ENCODE measurements at regions not wholly inside any gene's neighbourhood (a gene's known extent, or its start where the extent isn't known, plus 50 kb on each side); places are given as distances from the start of the nearest gene placed in this dataset.

DNA sequence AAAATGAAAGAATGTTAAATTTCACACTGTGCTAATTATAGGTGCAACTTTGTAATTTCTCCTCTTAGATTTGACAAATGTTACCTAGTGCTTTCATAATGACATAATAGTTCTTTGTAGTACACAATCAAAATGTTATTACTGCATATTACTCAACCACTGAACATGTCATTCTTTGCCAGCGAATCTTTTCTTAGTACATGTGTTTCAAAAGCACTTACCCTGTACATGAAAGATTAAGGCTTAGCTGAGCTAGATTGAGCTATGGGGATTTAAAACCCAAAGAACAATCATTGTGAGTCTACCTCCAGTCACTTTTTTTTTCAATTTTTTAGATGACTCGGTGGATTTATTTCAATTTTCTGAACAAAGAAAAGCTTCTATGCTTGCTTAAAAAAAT lies 123.5 kb upstream of the FERD3L start:
- ATAC-seq (ENCODE audit: low read depth) (no peak), DNase-seq (ENCODE audit: low spot score in 2 of 2) (no peak)
- no peaks in the 10 kb centered on the region for H3K9me3 Mint-ChIP-seq
- no peaks in the 10 kb centered on the region for H3K27me3 Mint-ChIP-seq
- no peak overlapping the region for H3K27ac Mint-ChIP-seq
- H3K4me1 Mint-ChIP-seq = no peaks in the 10 kb centered on the region
- no peak overlapping the region for H3K4me3 Mint-ChIP-seq
- no peaks in the 10 kb centered on the region for H3K36me3 Mint-ChIP-seq

DNA sequence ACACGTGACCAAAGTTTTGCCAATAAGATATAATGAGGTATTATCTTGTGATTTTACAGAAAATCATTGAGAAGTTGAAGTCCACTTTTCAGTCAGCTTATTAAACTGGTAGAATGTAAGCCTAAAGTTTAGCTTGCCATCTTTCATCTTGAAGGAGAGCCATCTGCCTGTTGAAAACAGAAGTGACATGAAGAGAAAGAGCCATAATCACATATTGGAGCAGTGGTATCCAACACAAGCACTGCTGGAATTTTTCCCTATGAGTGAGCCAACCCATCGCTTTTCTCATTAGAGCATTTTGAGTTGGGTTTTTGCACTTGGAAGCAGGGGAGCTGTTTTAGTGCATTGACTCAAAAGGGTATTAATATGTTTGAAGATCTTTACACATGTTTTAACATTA lies 117.6 kb upstream of the FERD3L start:
- DNase-seq (ENCODE audit: low spot score in 2 of 2) (no peak), ATAC-seq (ENCODE audit: low read depth) (no peak)
- Mint-ChIP-seq H3K27me3 (no peaks in the 10 kb centered on the region), H3K9me3 (peaks cover 5% of the 10 kb centered on the region), H3K36me3 (no peaks in the 10 kb centered on the region), H3K4me3 (no peak overlapping the region), H3K4me1 (no peaks in the 10 kb centered on the region), H3K27ac (no peak overlapping the region)

DNA sequence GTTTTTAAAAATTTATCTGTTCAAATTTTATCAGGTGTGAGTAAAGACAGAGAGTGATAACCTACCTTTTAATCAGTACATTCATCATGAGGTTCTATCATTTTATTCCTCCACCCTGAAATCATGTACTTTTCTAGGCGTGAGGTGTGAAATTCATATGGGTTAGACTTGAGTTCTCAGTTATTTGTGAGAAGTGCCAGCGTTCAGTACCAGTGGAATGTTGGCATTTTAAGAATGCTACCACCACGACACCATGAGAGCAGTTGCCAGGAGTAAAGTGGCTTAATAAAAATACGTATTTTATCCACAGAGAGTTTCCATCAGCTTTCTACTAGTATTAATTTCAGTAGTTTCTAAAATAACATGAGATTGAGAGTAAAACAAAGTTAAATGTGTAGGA lies 104.1 kb upstream of the FERD3L start:
- Mint-ChIP-seq H3K36me3 (no peaks in the 10 kb centered on the region), H3K4me1 (no peaks in the 10 kb centered on the region), H3K27ac (no peak overlapping the region), H3K4me3 (no peak overlapping the region), H3K9me3 (peaks cover 2% of the 10 kb centered on the region), H3K27me3 (peaks cover 1% of the 10 kb centered on the region)
- DNase-seq (ENCODE audit: low spot score in 2 of 2) (no peak), ATAC-seq (ENCODE audit: low read depth) (no peak)

DNA sequence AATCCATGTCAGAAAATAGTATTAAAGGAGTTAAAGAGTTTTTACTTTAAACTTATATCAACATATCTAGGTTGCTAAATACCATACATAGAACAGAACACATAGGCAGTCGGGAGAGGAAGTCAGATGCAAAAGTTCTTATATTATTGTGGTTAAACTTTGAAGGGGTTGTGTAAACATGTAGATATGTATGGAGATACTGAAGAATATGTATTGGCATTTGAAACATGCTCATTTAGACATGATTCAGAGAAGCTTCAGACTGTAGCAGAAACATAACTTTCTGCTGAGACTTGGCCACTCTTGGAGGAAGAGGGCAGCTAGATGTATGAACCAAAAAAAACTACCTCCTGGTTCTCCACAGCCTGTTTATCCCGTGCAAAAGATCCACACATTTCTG lies 103.5 kb upstream of the FERD3L start:
- H3K27me3 Mint-ChIP-seq = peaks cover 1% of the 10 kb centered on the region
- H3K27ac Mint-ChIP-seq = no peak overlapping the region
- no peaks in the 10 kb centered on the region for H3K4me1 Mint-ChIP-seq
- no peak overlapping the region for H3K4me3 Mint-ChIP-seq
- no peaks in the 10 kb centered on the region for H3K9me3 Mint-ChIP-seq
- DNase-seq (ENCODE audit: low spot score in 2 of 2) (no peak), ATAC-seq (ENCODE audit: low read depth) (no peak)
- no peaks in the 10 kb centered on the region for H3K36me3 Mint-ChIP-seq

DNA sequence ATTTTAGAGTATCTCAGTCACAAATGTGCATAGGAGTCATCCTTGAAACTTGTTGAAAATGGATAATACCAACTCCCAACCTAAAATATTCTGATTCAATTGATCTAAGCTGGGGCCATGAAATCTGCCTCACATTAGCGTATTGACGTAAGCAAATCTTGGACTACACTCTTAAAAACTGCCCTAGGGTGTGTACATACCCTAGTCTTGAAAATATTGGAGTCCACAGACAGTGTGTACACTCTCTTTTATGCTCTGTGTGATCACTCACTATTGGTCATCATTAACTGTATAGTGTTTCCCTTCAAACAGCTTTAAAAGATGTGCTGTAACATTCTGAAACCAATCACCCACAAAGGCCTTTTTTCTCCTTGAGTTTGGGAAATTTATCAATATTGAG lies 102.9 kb upstream of the FERD3L start:
- no peak for DNase-seq (ENCODE audit: low spot score in 2 of 2)
- peaks cover 1% of the 10 kb centered on the region for H3K27me3 Mint-ChIP-seq
- ATAC-seq (ENCODE audit: low read depth) = no peak
- no peak overlapping the region for H3K4me3 Mint-ChIP-seq
- no peaks in the 10 kb centered on the region for H3K36me3 Mint-ChIP-seq
- no peaks in the 10 kb centered on the region for H3K4me1 Mint-ChIP-seq
- no peak overlapping the region for H3K27ac Mint-ChIP-seq
- H3K9me3 Mint-ChIP-seq = no peaks in the 10 kb centered on the region

DNA sequence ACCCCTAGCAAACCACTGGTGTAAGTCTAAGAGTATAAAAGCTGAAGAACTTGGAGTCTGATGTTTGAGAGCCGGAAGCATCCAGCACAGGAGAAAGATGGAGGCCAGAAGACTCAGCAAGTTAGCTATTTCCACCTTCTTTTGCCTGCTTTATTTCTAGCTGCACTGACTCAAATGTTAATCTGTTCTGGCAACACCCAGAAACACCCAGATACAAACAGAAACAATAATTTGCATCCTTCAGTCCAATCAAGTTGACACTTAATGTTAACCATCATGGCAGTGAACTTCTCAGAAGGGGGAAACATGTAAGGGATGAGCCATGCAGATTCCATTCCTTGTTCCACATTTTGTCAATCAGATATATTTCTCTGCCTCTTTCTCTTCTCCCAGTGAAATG lies 101.8 kb upstream of the FERD3L start:
- Mint-ChIP-seq H3K27me3 (peaks cover 5% of the 10 kb centered on the region), H3K4me1 (no peaks in the 10 kb centered on the region), H3K9me3 (peaks cover 1% of the 10 kb centered on the region), H3K27ac (no peak overlapping the region), H3K36me3 (no peaks in the 10 kb centered on the region), H3K4me3 (no peak overlapping the region)
- ATAC-seq (ENCODE audit: low read depth) (no peak), DNase-seq (ENCODE audit: low spot score in 2 of 2) (no peak)

DNA sequence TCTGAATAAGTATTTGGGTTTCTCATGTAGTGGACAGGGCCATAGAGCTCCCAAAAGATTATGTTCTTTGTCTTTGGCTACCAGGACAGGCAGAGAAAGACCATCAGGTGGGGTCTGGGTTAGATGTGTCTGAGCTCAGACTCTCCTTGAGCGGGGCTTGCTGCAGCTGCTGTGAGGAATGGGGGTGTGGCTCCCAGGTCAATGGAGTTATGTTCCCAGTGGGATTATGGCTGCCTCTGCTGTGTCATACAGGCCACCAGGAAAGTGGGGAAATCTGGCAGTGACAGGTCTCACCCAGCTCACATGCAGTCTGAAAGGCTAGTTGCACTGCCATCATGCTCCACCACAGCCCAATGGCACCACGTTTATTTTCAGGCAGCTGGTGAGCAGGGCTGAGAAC lies 97.0 kb upstream of the FERD3L start:
- peaks cover 4% of the 10 kb centered on the region for H3K9me3 Mint-ChIP-seq
- no peaks in the 10 kb centered on the region for H3K36me3 Mint-ChIP-seq
- no peak for ATAC-seq (ENCODE audit: low read depth)
- DNase-seq (ENCODE audit: low spot score in 2 of 2) = no peak
- H3K4me1 Mint-ChIP-seq = no peaks in the 10 kb centered on the region
- H3K27me3 Mint-ChIP-seq = peaks cover 5% of the 10 kb centered on the region
- H3K4me3 Mint-ChIP-seq = no peak overlapping the region
- H3K27ac Mint-ChIP-seq = no peak overlapping the region

DNA sequence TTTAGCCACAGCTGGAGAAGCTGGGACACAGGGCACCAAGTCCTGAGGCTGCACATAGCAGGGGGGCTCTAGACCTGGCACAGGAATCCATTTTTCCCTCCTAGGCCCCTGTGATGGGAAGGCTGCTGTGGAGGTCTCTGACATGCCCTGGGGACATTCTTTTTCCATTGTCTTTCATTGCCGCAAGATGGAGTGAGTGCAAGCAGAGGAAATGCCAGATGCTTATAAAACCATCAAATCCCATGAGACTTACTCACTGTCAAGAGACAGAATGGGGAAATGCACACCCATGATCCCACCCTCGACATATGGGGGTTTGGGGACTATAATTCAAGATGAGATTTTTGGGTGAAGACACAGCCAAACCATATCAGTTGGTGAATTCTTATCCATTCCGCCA lies 94.7 kb upstream of the FERD3L start:
- no peak for DNase-seq (ENCODE audit: low spot score in 2 of 2)
- Mint-ChIP-seq H3K27me3 (peaks cover 3% of the 10 kb centered on the region), H3K27ac (no peak overlapping the region), H3K36me3 (no peaks in the 10 kb centered on the region), H3K4me3 (no peak overlapping the region), H3K9me3 (peaks cover 4% of the 10 kb centered on the region), H3K4me1 (no peaks in the 10 kb centered on the region)
- no peak for ATAC-seq (ENCODE audit: low read depth)

DNA sequence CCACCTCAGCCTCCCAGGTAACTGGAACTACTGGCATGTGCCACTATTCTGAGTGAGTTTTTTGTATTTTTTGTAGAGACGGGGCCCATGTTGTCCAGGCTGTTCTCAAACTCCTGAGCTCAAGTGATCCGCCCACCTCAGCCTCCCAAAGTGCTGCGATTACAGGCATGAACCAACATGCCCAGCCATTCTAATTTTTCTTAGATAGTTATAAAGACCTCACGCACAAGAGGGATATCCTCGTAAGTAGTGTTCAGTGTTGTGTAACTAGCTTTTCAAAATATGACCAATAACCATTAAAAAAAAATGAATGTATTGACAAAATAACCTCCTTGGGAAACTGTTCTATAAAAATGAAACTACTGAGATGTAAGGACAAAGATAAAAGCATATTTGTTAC lies 90.5 kb upstream of the FERD3L start:
- no peak for DNase-seq (ENCODE audit: low spot score in 2 of 2)
- H3K4me3 Mint-ChIP-seq = no peak overlapping the region
- H3K27ac Mint-ChIP-seq = no peak overlapping the region
- H3K4me1 Mint-ChIP-seq = no peaks in the 10 kb centered on the region
- no peaks in the 10 kb centered on the region for H3K27me3 Mint-ChIP-seq
- peaks cover 8% of the 10 kb centered on the region for H3K9me3 Mint-ChIP-seq
- ATAC-seq (ENCODE audit: low read depth) = no peak
- H3K36me3 Mint-ChIP-seq = no peaks in the 10 kb centered on the region

DNA sequence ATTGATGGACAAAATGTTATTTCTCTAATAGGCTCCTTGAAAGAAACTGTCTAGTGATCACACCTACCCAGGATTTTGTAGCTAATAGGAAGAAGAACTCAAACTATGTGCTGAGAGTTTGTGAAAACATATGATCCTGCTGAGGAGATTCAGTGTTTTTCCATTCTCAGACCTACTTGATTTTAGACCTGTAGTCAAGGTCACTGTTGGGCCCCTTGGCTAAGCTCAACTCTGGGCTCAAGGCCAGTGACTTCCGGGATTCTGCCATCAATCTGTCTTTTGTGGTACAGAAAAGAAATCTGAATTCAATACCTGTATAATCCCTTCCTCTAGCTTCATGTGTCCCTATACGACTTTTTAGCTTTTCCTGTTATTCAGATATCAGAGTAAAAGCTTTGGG lies 79.7 kb upstream of the FERD3L start:
- H3K36me3 Mint-ChIP-seq = no peaks in the 10 kb centered on the region
- peaks cover 7% of the 10 kb centered on the region for H3K9me3 Mint-ChIP-seq
- DNase-seq (ENCODE audit: low spot score in 2 of 2) = no peak
- no peak overlapping the region for H3K4me3 Mint-ChIP-seq
- no peaks in the 10 kb centered on the region for H3K4me1 Mint-ChIP-seq
- no peak for ATAC-seq (ENCODE audit: low read depth)
- H3K27ac Mint-ChIP-seq = no peak overlapping the region
- no peaks in the 10 kb centered on the region for H3K27me3 Mint-ChIP-seq

DNA sequence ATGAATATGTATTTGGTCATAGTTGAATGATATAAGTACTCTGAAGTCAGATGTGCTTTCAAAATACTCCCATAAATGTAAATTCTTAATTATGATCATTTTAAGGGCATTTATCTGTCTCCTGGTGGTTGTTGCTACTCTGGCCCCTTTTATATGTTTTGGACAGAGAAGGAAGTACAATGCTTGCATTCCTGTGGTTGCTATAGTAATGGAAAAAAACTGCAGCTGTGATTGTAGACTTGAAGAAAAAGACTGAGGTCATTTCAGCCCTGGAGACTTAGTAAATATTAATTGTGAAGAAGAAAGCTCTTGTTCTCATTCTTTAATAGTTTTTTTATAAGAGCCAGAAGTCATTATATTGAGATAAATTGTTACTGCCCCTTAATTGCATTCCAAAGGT lies 70.2 kb upstream of the FERD3L start:
- H3K4me3 Mint-ChIP-seq = no peak overlapping the region
- no peaks in the 10 kb centered on the region for H3K27me3 Mint-ChIP-seq
- no peak overlapping the region for H3K27ac Mint-ChIP-seq
- H3K9me3 Mint-ChIP-seq = no peaks in the 10 kb centered on the region
- H3K4me1 Mint-ChIP-seq = no peaks in the 10 kb centered on the region
- no peak for DNase-seq (ENCODE audit: low spot score in 2 of 2)
- no peaks in the 10 kb centered on the region for H3K36me3 Mint-ChIP-seq
- no peak for ATAC-seq (ENCODE audit: low read depth)

DNA sequence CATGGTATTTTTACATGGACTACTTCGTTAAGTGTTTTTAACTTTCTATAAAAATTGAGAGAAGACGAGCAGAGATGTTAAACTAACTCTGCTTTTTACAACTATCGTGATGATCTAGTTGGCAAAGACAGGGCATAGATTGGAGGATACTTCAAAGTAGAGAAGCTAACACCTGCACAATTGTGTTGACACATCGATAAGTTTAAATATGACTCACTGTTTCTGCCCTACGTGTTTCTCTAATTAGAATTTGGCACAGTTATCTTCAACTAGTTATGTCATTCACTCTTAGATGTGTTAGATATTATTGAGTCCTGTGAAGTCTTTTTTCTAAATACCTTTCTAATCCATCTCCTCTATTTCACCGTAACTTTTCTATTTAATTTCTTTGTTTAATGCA lies 68.5 kb upstream of the FERD3L start:
- DNase-seq (ENCODE audit: low spot score in 2 of 2) (no peak), ATAC-seq (ENCODE audit: low read depth) (no peak)
- H3K36me3 Mint-ChIP-seq = no peaks in the 10 kb centered on the region
- no peaks in the 10 kb centered on the region for H3K9me3 Mint-ChIP-seq
- H3K27ac Mint-ChIP-seq = no peak overlapping the region
- H3K4me3 Mint-ChIP-seq = no peak overlapping the region
- no peaks in the 10 kb centered on the region for H3K27me3 Mint-ChIP-seq
- no peaks in the 10 kb centered on the region for H3K4me1 Mint-ChIP-seq

DNA sequence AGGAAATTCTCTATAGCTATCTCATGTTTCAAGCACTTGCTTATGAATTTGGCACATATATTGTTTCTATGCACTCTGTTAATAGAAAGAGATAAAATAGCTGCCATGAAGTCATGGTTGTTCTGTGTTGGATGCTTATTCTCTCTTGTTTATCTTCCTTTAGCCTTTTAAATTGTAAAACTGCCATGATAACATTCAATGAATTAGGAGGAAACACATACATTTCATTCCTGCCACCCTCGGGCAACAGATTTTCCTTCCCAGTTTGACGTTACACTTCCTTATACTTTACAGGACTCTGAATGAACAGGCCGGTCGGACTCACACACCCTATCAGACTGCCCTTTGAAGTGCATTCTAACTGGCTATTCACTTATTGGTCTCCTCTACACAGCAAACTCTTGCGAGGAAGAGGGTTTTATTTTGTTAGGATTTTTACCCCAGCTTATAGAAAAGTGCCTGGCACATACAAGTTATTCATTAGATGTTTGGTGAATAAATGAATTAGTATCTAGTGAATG lies 65.7 kb upstream of the FERD3L start:
- ATAC-seq (ENCODE audit: low read depth) = no peak
- no peaks in the 10 kb centered on the region for H3K9me3 Mint-ChIP-seq
- H3K27me3 Mint-ChIP-seq = no peaks in the 10 kb centered on the region
- no peaks in the 10 kb centered on the region for H3K4me1 Mint-ChIP-seq
- no peak overlapping the region for H3K27ac Mint-ChIP-seq
- no peak overlapping the region for H3K4me3 Mint-ChIP-seq
- no peaks in the 10 kb centered on the region for H3K36me3 Mint-ChIP-seq
- DNase-seq (ENCODE audit: low spot score in 2 of 2) = no peak

DNA sequence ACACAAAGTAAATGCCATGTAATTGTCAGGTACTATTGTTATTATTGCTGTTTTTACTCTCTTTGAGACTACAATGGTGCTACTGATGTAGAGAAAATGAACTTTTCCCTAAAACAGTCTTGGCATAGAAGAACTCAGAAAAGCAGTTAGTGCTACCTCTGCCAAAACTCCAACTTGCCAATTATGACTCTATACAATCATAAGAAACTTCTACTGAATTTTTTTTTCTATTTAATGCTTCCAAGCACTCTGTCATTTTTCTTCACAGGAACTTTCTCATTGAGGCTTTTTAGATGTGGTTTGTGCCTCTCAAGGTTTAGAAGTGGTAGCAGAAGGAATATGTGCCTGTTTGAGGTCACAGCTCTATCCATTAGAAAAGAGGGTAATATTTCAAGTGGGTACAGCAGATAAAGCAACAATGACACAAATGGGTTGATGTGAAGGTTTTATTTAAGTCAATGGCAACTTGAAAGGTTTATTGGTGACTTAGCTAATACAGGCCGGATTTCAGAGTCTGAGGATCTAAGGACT lies 64.0 kb upstream of the FERD3L start:
- no peak for DNase-seq (ENCODE audit: low spot score in 2 of 2)

DNA sequence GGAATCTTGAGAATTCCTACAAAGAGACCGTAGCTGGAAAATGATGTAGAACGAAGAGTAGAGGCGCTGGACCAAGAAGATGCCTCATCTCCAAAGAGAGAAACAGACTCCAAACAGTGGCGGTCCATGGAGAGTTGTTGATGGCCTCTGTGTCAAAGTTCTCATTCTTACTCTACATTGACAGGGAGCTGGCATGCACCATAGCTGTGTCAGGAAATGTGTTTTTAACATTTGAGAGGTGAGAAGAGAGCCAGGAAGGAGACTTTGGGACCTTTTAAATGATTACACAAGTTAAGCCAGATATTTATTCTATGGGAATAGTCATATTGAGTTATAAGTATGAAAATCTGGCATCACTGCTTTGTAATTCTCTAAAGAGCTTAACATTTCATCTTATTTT lies 61.5 kb upstream of the FERD3L start:
- Mint-ChIP-seq H3K9me3 (no peaks in the 10 kb centered on the region), H3K36me3 (no peaks in the 10 kb centered on the region), H3K27me3 (no peaks in the 10 kb centered on the region), H3K27ac (no peak overlapping the region), H3K4me1 (no peaks in the 10 kb centered on the region), H3K4me3 (no peak overlapping the region)
- no peak for ATAC-seq (ENCODE audit: low read depth)
- no peak for DNase-seq (ENCODE audit: low spot score in 2 of 2)

More for the DNA sequence above, 64.0 kb upstream of the FERD3L start:
- no peaks in the 10 kb centered on the region for H3K27me3 Mint-ChIP-seq
- ATAC-seq (ENCODE audit: low read depth) = no peak
- no peaks in the 10 kb centered on the region for H3K4me1 Mint-ChIP-seq
- H3K9me3 Mint-ChIP-seq = no peaks in the 10 kb centered on the region
- no peaks in the 10 kb centered on the region for H3K36me3 Mint-ChIP-seq
- H3K4me3 Mint-ChIP-seq = no peak overlapping the region
- H3K27ac Mint-ChIP-seq = no peak overlapping the region

Data from memory B cell (primary cell).